ENCODE measurements at regions not wholly inside any gene's neighbourhood (a gene's known extent, or its start where the extent isn't known, plus 50 kb on each side); places are given as distances from the start of the nearest gene placed in this dataset.

DNA sequence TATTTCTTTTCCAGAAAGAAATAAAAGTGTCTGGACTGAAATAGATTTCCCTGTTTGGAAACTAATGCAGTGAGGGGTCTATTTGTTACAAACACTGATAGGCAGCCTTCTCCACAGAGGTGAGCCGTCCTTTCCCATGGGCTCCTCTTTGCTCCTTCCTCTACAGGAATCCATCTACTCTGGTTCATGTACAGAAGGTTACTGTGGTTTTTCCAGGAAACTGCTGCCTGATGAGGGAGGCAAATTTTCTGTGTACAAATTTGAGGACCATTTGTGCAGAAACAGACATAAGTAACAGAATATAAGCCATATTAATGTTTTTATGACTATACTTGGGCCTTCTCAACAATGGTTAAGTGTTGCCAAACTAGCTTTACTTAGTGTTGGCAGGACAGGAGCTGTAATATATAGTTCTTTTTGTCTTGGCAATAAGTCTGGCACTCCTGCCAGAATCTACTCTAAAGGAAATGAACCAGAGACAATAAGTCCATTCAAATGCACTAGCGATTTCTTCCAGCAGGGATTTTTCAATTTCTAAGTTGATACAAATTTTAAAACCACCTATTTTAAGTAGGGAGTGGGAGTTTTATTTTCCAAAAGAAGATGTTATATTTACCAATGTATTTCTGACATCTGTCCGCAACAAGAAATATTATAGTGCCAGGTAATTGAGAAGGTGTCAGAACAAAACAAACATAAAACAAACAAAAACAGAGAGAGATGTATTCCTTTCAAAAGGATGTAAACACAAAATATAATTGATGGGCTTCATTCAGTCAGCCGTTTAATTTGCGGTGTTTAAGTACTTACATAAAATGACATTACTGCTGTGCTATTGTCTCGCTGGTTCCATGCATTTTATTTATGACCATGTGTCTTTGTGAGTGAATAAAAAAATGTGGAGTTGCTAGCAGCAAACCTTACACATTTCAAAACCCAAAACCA lies 91.0 kb upstream of the NFE2L3 start:
- H3K36me3 ChIP-seq (ENCODE audit: control insufficient read depth in 1 of 2, insufficient read depth in 2 of 2, low read length in 2 of 2), result no peaks in the 10 kb centered on the region
- no peak overlapping the region for H3K4me3 ChIP-seq (ENCODE audit: low read depth in 1 of 2, low read length in 2 of 2)
- no peaks in the 10 kb centered on the region for H3K9me3 ChIP-seq (ENCODE audit: control insufficient read depth in 1 of 2, low read length in 2 of 2)
- H3K27me3 ChIP-seq (ENCODE audit: control insufficient read depth in 1 of 2, insufficient read depth in 2 of 2, low read length in 2 of 2), result no peaks in the 10 kb centered on the region
- H3K4me1 ChIP-seq (ENCODE audit: control insufficient read depth in 1 of 2, insufficient read depth in 2 of 2, low read length in 2 of 2), result peaks cover 0 to 5% of the 10 kb centered on the region in 2 donors
- no peak overlapping the region for H3K27ac ChIP-seq (ENCODE audit: low read depth, low read length)
- no peak overlapping the region for H3K9ac ChIP-seq (ENCODE audit: low read depth in 1 of 2, low read length in 2 of 2)

DNA sequence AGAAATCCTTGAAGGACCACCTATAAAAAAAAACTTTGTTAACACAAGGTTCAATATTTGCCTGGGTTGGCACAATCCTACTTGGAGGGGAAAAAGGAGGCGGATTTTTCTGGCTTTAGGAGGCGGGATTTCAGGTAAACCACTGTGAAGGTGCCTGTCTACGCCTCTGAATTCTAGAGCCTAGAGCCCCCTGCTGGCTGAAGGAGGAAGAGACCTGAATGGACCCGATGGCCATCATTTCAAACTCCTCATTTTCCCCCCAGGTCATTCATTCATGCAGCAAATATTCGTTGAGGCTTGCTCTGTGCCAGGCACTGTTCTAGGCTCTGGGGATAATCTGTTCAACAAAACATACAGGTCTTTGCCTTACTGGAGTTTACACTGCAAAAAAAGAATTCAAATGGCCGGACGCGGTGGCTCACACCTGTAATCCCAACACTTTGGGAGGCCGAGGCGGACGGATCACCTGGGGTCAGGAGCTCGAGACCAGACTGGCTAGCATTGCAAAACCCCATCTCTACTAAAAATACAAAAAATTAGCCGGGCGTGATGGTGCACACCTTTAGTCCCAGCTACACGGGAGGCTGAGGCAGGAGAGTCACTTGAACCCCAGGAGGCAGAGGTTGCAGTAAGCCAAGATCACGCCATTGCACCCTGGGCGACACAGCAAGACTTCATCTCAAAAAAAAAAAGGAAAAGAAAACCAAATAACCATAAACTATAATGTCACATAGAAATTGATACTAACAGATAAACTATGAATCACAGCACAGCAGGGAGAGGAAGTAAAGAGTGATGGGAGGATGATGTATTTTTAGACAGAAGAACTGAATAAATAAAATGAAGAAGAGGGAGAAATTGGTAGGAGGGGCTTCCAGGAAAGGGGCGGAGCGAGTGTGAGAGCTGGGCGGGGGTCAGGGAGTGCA lies 90.1 kb upstream of the NFE2L3 start:
- Histone ChIP-seq H3K4me1 (ENCODE audit: control insufficient read depth in 1 of 2, insufficient read depth in 2 of 2, low read length in 2 of 2) (peaks cover 0 to 5% of the 10 kb centered on the region in 2 donors), H3K27ac (ENCODE audit: low read depth, low read length) (no peak overlapping the region)

GRCh38 chr7:26065652-26066051 lies 86.3 kb upstream of the NFE2L3 start:
- Histone ChIP-seq H3K36me3 (ENCODE audit: control insufficient read depth in 1 of 2, insufficient read depth in 2 of 2, low read length in 2 of 2) (no peaks in the 10 kb centered on the region), H3K4me3 (ENCODE audit: low read depth in 1 of 2, low read length in 2 of 2) (no peak overlapping the region), H3K27me3 (ENCODE audit: control insufficient read depth in 1 of 2, insufficient read depth in 2 of 2, low read length in 2 of 2) (no peaks in the 10 kb centered on the region), H3K27ac (ENCODE audit: low read depth, low read length) (no peak overlapping the region), H3K9ac (ENCODE audit: low read depth in 1 of 2, low read length in 2 of 2) (no peak overlapping the region), H3K9me3 (ENCODE audit: control insufficient read depth in 1 of 2, low read length in 2 of 2) (no peaks in the 10 kb centered on the region), H3K4me1 (ENCODE audit: control insufficient read depth in 1 of 2, insufficient read depth in 2 of 2, low read length in 2 of 2) (peaks cover 0 to 4% of the 10 kb centered on the region in 2 donors)

More for the DNA sequence above, 90.1 kb upstream of the NFE2L3 start:
- H3K36me3 ChIP-seq (ENCODE audit: control insufficient read depth in 1 of 2, insufficient read depth in 2 of 2, low read length in 2 of 2), result no peaks in the 10 kb centered on the region
- no peaks in the 10 kb centered on the region for H3K27me3 ChIP-seq (ENCODE audit: control insufficient read depth in 1 of 2, insufficient read depth in 2 of 2, low read length in 2 of 2)
- no peaks in the 10 kb centered on the region for H3K9me3 ChIP-seq (ENCODE audit: control insufficient read depth in 1 of 2, low read length in 2 of 2)
- H3K4me3 ChIP-seq (ENCODE audit: low read depth in 1 of 2, low read length in 2 of 2), result no peak overlapping the region
- H3K9ac ChIP-seq (ENCODE audit: low read depth in 1 of 2, low read length in 2 of 2), result no peak overlapping the region

DNA sequence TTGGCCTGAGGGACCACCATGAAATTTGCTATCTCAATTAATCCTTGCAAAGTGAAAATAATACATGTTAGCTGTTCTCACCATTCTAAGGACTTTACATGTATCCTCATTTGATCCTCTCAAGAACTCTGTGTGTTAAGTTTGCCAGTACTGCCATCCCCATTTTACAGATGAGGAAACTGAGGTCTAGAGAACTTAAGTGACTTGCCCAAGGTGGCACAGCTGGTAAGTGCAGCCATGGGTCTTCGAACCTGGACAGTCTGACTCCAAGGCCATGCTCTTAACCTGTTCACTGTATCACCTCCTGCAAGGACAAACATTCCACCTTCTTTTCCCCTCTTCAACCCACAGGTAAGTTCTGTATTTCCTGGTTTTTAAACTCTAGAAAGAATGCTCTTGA lies 85.3 kb upstream of the NFE2L3 start:
- H3K4me3 ChIP-seq (ENCODE audit: low read depth in 1 of 2, low read length in 2 of 2), result no peak overlapping the region
- no peaks in the 10 kb centered on the region for H3K4me1 ChIP-seq (ENCODE audit: control insufficient read depth in 1 of 2, insufficient read depth in 2 of 2, low read length in 2 of 2)
- no peaks in the 10 kb centered on the region for H3K27me3 ChIP-seq (ENCODE audit: control insufficient read depth in 1 of 2, insufficient read depth in 2 of 2, low read length in 2 of 2)
- H3K36me3 ChIP-seq (ENCODE audit: control insufficient read depth in 1 of 2, insufficient read depth in 2 of 2, low read length in 2 of 2), result no peaks in the 10 kb centered on the region
- no peak overlapping the region for H3K27ac ChIP-seq (ENCODE audit: low read depth, low read length)
- no peaks in the 10 kb centered on the region for H3K9me3 ChIP-seq (ENCODE audit: control insufficient read depth in 1 of 2, low read length in 2 of 2)
- H3K9ac ChIP-seq (ENCODE audit: low read depth in 1 of 2, low read length in 2 of 2), result no peak overlapping the region

GRCh38 chr7:26070290-26070689 lies 81.7 kb upstream of the NFE2L3 start:
- no peak overlapping the region for H3K9ac ChIP-seq (ENCODE audit: low read depth in 1 of 2, low read length in 2 of 2)

DNA sequence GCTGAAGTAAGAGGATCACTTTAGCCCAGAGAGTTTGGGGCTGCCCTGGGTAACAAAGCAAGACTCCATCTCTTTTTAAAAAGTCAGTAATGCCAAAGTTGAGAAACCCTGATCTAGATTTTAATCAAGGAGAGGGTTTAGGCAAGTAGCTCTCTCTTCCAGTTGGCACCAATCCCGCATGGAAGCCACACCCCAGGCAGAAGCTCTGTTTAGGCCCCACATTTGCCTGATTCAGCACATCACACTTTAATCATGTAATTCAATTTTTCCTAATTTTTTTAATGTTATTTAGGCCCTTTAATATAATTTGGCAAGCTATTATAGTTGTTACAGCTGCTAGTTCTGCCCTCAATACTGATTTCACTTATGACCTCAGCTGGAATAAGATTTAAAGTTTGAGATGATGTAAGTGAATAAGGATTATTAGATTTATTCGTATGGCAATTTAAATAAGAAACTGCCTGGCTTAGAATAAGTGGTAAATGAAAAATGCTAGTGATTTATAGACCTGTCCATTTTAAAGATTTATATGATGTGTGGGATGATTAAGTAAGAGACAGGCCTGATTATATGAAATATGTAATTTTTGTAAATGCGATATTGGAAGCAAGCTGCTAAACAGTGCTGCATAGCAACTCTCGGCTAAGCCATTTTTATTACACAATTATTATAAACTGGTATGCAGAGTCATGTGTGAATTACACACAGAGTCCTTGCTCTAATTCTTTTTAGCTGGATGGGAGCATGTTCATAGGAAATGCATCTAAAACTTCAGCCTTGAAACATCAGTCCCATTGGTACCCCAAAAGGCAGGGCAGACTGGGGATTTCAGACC lies 80.2 kb upstream of the NFE2L3 start:
- H3K27ac ChIP-seq (ENCODE audit: low read depth, low read length), result no peak overlapping the region
- H3K4me1 ChIP-seq (ENCODE audit: control insufficient read depth in 1 of 2, insufficient read depth in 2 of 2, low read length in 2 of 2), result peaks cover under 1 to 2% of the 10 kb centered on the region in 2 donors
- H3K9ac ChIP-seq (ENCODE audit: low read depth in 1 of 2, low read length in 2 of 2), result no peak overlapping the region
- H3K4me3 ChIP-seq (ENCODE audit: low read depth in 1 of 2, low read length in 2 of 2), result no peak overlapping the region
- no peaks in the 10 kb centered on the region for H3K36me3 ChIP-seq (ENCODE audit: control insufficient read depth in 1 of 2, insufficient read depth in 2 of 2, low read length in 2 of 2)
- no peaks in the 10 kb centered on the region for H3K9me3 ChIP-seq (ENCODE audit: control insufficient read depth in 1 of 2, low read length in 2 of 2)
- H3K27me3 ChIP-seq (ENCODE audit: control insufficient read depth in 1 of 2, insufficient read depth in 2 of 2, low read length in 2 of 2), result no peaks in the 10 kb centered on the region

More at GRCh38 chr7:26070290-26070689, 81.7 kb upstream of the NFE2L3 start:
- H3K27me3 ChIP-seq (ENCODE audit: control insufficient read depth in 1 of 2, insufficient read depth in 2 of 2, low read length in 2 of 2), result no peaks in the 10 kb centered on the region
- H3K4me1 ChIP-seq (ENCODE audit: control insufficient read depth in 1 of 2, insufficient read depth in 2 of 2, low read length in 2 of 2), result no peaks in the 10 kb centered on the region
- no peak overlapping the region for H3K4me3 ChIP-seq (ENCODE audit: low read depth in 1 of 2, low read length in 2 of 2)
- no peaks in the 10 kb centered on the region for H3K36me3 ChIP-seq (ENCODE audit: control insufficient read depth in 1 of 2, insufficient read depth in 2 of 2, low read length in 2 of 2)
- H3K9me3 ChIP-seq (ENCODE audit: control insufficient read depth in 1 of 2, low read length in 2 of 2), result no peaks in the 10 kb centered on the region
- no peak overlapping the region for H3K27ac ChIP-seq (ENCODE audit: low read depth, low read length)

DNA sequence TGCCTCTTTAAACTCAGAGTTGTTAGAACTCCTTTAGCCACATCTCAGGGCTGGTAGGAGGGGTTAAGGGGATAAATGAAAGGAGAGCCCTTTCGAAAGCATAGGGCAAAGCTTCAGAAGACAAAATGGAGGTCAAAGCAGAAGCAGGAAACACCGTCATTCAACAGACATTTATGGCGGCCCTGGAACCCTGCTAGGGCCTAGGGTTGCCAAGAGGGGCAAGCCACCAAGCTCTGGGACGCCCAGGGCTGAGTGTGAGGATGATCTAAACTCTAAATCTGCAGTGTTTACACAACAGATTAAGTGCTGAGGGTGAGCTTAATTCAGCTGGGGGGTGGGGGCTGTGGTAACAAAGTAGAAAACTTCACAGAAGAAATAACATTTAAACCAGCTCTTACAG lies 79.0 kb upstream of the NFE2L3 start:
- Histone ChIP-seq H3K9ac (ENCODE audit: low read depth in 1 of 2, low read length in 2 of 2) (no peak overlapping the region), H3K27me3 (ENCODE audit: control insufficient read depth in 1 of 2, insufficient read depth in 2 of 2, low read length in 2 of 2) (no peaks in the 10 kb centered on the region)

DNA sequence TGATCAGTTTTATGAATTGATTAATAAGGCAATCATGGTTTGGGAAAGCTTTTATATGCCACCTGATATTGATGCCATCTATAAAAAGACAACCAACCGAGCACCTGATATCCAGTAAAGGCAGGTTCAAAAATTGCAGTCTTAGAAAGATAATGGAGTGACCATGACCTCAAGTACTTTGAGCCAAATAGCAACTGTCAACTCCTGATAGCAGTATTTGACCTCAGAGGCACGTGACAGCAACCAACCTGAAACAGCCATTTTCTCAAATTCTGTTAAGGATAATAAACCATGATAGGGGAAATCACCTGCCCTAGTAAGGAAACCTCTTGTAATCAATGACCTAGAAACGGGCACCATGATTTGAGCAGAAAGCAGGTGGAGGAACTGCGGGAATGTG lies 77.1 kb upstream of the NFE2L3 start:
- Histone ChIP-seq H3K36me3 (ENCODE audit: control insufficient read depth in 1 of 2, insufficient read depth in 2 of 2, low read length in 2 of 2) (no peaks in the 10 kb centered on the region), H3K4me1 (ENCODE audit: control insufficient read depth in 1 of 2, insufficient read depth in 2 of 2, low read length in 2 of 2) (peaks cover 6 to 10% of the 10 kb centered on the region in 2 donors), H3K9me3 (ENCODE audit: control insufficient read depth in 1 of 2, low read length in 2 of 2) (no peaks in the 10 kb centered on the region), H3K27ac (ENCODE audit: low read depth, low read length) (no peak overlapping the region), H3K27me3 (ENCODE audit: control insufficient read depth in 1 of 2, insufficient read depth in 2 of 2, low read length in 2 of 2) (peaks cover 0 to 3% of the 10 kb centered on the region in 2 donors), H3K4me3 (ENCODE audit: low read depth in 1 of 2, low read length in 2 of 2) (no peak overlapping the region), H3K9ac (ENCODE audit: low read depth in 1 of 2, low read length in 2 of 2) (no peak overlapping the region)

More for the DNA sequence above, 79.0 kb upstream of the NFE2L3 start:
- H3K4me1 ChIP-seq (ENCODE audit: control insufficient read depth in 1 of 2, insufficient read depth in 2 of 2, low read length in 2 of 2), result peaks cover 3 to 4% of the 10 kb centered on the region in 2 donors
- H3K27ac ChIP-seq (ENCODE audit: low read depth, low read length), result no peak overlapping the region
- H3K9me3 ChIP-seq (ENCODE audit: control insufficient read depth in 1 of 2, low read length in 2 of 2), result no peaks in the 10 kb centered on the region
- H3K36me3 ChIP-seq (ENCODE audit: control insufficient read depth in 1 of 2, insufficient read depth in 2 of 2, low read length in 2 of 2), result no peaks in the 10 kb centered on the region
- H3K4me3 ChIP-seq (ENCODE audit: low read depth in 1 of 2, low read length in 2 of 2), result no peak overlapping the region

DNA sequence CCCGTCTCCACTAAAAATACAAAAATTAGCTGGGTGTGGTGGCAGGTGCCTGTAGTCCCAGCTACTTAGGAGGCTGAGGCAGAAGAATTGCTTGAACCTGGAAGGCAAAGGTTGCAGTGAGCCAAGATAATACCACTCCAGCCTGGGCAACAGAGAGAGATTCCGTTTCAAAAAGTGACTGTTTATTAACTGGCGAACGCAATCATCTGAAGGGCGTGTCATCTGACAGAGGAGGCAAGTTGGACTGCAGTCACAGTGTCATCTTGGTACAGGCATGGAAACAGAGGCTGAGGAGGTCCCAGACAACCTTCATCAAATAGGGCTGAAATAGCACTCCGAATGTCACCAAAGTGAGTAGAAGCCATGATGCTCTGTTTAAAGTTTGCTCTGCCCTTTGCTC lies 75.3 kb upstream of the NFE2L3 start:
- Histone ChIP-seq H3K27me3 (ENCODE audit: control insufficient read depth in 1 of 2, insufficient read depth in 2 of 2, low read length in 2 of 2) (peaks cover 0 to 3% of the 10 kb centered on the region in 2 donors), H3K4me3 (ENCODE audit: low read depth in 1 of 2, low read length in 2 of 2) (no peak overlapping the region), H3K36me3 (ENCODE audit: control insufficient read depth in 1 of 2, insufficient read depth in 2 of 2, low read length in 2 of 2) (no peaks in the 10 kb centered on the region)

More for the DNA sequence above, 75.3 kb upstream of the NFE2L3 start:
- no peaks in the 10 kb centered on the region for H3K9me3 ChIP-seq (ENCODE audit: control insufficient read depth in 1 of 2, low read length in 2 of 2)
- no peak overlapping the region for H3K9ac ChIP-seq (ENCODE audit: low read depth in 1 of 2, low read length in 2 of 2)
- peaks cover 13 to 14% of the 10 kb centered on the region in 2 donors for H3K4me1 ChIP-seq (ENCODE audit: control insufficient read depth in 1 of 2, insufficient read depth in 2 of 2, low read length in 2 of 2)
- no peak overlapping the region for H3K27ac ChIP-seq (ENCODE audit: low read depth, low read length)
